GM21717 (cell line): ENCODE measurements at regions not wholly inside any gene's neighbourhood (a gene's known extent, or its start where the extent isn't known, plus 50 kb on each side); places are given as distances from the start of the nearest gene placed in this dataset.
"Not testable (repeated sequence)": the region's sequence is repeated elsewhere in the genome, so short reads cannot be mapped to it uniquely, and the experiment has no call there.

Source experiments
- ATAC-seq: cut with Tn5 transposase; IDR thresholded peaks from one replicate; pipeline ENCODE4 v1.9.1; 2021; ENCODE audit warnings: mild to moderate bottlenecking, moderate library complexity; ENCODE audit not compliant: unreplicated experiment

- ATAC-seq, result no peak
Observed at GRCh38 chr16:52309446-52310416, 237.2 kb downstream of the TOX3 start.

GRCh38 chr16:52308051-52308450 is 238.9 kb downstream of the TOX3 start:
- ATAC-seq, result no peak

DNA sequence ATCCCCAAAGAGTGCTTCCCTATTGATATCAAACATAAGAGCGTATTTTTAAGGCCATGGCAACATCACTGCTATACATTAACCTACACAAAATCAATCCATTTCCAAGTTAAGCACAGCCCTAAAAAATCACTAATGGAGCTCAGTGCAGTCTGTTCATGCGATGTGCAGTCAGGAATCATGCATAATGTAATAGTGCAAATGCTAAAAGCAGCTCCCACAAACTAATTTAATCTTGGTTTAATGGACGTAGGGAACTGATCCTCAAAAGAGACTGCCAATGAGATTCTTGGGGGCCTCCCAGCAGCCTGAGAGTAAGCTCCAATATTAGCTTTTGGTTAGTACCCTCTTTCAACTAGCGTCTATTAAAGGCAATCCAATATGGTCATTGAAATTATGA is 245.9 kb downstream of the TOX3 start:
- no peak for ATAC-seq

DNA sequence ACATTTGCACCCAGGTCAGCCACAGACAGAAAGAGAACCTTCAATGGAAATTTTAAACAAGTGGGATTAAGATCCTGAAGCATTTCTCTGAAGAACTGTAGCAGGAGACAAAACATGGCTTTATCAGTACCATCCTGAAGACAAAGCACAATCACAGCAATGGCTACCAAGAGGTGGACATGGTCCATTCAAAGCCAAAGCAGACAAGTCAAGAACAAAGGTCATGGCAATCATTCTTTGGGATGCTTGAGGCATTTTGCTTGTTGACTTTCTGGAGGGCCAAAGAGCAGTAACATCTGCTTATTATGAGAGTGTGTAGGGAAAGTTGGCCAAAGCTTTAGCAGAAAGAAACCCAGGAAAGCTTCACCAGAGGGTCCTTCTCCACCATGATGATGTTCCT is 248.2 kb downstream of the TOX3 start:
- ATAC-seq, result no peak

GRCh38 chr16:52296706-52297315 is 250.1 kb downstream of the TOX3 start:
- not testable (repeated sequence) for ATAC-seq

DNA sequence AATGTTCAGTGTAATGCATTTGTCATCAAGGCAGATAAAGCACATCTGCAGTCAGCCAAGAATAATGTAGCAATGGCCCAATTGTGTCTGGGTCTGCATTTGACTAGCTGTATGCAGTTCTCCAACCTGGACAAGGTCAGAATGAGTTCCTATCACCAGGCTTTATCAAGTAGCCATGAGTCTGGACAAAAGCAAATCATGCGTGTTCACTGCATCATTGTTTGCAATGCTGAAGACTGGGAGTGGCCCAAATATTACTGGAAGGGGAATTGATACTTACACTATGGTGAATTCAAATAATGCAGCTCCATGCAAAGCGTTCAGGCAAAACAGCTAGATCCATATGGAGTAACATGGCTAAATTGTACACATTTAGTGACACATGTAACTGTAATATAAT is 250.9 kb downstream of the TOX3 start:
- ATAC-seq, result no peak

- ATAC-seq, result no peak
Observed at GRCh38 chr16:52294660-52295059, 252.3 kb downstream of the TOX3 start.

GRCh38 chr16:52293204-52293603 is 253.7 kb downstream of the TOX3 start:
- ATAC-seq, result no peak

DNA sequence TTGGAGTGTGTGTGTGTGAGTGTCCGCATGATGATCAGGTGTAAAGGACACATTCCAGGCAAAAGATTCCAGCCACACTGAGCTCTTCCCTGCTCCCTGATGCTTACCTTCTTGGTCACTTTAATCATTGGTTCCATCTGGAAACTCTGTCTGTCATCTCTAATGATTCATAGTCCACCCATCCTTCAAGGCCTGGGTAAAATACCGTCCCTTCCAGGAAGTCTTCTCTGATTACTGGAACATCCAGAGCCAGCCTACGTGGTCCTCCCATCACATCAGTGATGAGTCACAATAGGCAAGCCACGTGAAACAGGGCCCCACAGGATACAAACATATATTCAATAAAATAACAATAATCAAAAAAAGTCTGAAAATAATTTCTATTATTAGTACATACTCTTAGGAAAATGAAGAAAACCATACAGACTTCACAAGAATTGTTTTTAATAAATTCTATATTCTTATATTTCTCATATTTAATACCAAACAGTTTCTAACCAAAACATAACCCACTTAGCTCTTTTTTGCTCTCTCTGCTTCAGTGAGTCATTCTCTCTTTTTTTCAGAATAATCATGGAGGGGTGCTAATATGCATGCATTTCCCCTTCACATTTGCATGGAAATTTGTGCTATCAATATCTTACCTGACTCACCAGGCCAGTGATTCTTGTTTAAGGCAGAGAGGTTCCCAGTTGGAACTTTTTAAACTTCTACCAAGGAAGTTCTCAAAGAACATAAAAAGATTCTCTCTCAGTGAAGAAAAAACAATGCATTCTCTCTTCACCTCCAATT is 263.2 kb downstream of the TOX3 start:
- ATAC-seq, result no peak

- ATAC-seq, result no peak
Observed at GRCh38 chr16:52283018-52283417, 263.9 kb downstream of the TOX3 start.

- no peak for ATAC-seq
Observed at GRCh38 chr16:52280086-52280485, 266.9 kb downstream of the TOX3 start.

GRCh38 chr16:52271088-52271750 is 275.7 kb downstream of the TOX3 start:
- no peak for ATAC-seq

DNA sequence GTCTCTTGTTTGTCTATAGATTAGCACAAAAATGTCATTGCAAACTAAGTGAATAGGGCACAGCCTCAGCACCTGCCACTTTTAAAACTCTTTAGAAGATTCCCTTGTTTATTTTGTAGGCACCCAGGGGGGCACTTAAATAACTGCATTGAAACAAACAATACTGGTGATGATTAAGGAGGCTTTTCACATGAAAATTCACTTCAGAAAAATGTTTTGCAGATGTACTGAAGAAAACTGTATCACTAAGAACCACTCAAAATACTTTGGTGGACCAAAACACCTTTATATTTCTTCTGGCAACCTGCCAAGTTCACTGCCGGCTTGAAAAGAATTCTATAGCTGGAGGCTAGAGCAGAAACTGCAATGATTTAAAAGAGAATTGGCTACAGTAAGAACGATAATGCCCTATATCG is 281.5 kb downstream of the TOX3 start:
- no peak for ATAC-seq

DNA sequence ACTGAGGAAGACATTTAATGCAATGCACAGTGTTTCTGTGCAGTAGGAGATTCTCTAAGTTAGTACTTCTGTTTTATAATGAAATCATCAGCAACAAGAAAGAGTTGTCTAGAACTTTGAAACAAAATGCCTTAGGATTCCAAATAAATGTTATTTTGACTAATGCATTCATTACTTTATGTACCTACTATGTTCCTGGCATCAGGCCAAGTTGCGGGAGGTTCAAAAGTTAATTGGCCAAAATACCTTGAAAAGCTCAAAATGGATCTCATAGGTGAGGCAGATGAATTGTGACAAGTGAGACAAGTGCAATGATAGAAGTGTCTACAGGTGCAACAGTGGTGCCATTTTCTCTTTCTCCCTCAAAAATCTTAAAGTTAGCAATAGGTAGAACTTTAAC is 289.4 kb downstream of the TOX3 start:
- ATAC-seq, result no peak

DNA sequence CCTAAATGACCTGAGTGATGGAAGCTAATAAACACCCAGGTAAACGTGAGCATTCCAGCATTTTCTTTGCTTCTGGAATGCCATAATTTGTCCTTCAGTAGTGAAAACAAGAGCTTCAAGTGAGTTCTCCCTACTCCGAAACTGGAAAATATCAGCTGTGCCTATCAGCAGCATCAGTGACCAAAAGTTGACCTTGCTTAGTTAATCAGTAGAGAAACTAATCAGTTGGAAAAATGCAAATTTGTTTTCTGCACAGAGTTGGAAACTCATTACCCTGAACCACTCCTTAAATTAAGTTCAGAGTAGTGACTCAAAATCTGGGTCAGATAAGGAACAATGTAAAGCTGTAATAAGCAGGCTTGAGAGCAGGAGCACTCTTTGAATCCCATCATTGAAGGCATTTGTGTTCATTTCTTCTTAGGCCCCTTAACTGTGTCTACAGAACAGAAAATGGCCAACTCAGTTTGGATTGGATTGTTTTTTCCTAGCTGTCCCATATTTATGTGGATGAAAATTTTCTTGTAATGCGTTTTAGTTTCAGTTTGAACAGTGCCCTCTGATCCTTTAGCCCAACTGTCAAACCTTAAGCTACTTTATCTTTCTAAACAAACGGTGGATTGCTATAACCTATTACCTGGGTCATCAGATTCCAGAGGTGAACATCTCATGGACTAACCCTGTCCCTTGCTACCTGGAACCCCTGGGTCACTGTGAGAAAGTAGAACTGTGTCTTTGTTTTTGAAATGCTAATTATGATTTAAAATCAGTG is 290.4 kb downstream of the TOX3 start:
- no peak for ATAC-seq

DNA sequence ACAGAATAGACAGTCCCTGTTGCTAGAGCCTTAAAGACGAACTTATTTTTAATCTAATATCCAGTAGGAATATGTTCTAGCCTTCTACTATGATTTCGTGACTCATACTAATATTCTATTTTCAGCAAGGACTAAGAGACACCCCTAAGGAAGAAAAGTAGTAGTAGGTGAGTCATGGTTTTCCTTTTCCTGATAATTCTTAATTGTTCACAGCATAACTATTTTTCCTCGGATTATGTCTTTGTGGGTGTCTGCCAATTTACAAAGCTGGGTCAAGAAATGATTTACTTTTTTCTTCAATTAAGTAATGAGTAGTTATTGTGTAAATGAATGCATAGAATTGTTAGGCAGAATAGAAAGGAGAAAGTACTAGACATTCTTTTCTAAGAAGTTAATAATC is 292.2 kb downstream of the TOX3 start:
- no peak for ATAC-seq

DNA sequence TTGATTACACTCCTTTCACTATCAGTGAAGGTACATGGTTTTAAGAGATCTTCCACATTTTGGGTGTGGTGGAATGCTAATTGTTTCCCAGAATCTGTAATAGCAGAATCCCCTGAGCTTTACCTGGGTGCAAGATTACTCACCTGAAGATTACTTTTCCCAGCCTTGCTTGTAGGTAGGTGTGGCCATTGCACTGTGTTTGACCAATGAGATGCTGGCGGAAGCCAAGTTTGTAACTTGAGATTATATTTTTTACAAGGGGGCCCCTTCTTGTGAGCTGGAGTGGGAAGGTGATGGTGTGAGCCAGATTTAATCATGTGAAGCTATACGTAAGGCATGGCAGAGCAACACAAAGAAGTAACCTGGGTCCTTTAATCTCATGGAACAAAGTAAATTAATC is 294.3 kb downstream of the TOX3 start:
- ATAC-seq, result no peak

DNA sequence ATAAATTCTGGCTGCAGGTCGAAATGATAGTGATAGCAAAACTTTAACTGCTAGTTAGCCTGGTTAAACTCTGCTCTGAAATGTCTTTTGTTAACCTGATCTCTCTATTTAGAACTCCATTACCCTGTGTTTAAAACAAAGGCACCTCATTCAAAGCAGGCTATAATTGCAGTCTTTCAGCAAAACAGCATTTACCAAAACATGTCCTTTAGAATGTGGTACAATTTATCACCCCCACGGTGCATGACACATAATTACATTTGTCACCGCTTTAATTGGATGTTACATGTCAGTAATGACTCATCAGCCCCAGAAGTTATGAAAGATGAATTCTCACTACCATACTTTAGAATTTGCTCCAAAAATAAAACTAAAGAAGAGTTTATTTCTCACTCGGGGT is 295.4 kb downstream of the TOX3 start:
- no peak for ATAC-seq

DNA sequence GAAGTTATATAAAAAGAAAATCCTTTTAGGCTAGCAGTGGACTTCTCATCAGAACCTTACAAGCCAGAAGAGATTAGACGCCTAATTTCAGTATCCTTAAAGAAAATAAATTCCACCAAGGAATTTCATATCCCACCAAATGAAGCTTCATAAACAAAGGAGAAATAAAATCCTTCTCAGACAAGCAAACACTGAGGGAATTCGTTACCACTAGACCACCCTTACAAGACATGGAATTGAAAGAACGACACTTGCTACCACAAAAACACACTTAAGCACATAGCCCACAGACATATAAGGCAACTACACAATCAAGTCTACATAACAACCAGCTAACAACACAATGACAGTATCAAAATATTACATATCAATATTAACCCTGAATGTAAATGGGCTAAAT is 299.2 kb downstream of the TOX3 start:
- ATAC-seq, result no peak

GRCh38 chr16:52238710-52239109 is 308.2 kb downstream of the TOX3 start:
- no peak for ATAC-seq
